GM12878 (cell line): ENCODE measurements at regions not wholly inside any gene's neighbourhood (a gene's known extent, or its start where the extent isn't known, plus 50 kb on each side); places are given as distances from the start of the nearest gene placed in this dataset.

Source experiments
- BCL11A ChIP-seq: IDR thresholded peaks from 2 replicates; pipeline ENCODE4 v1.6.1; 2011; ENCODE audit warnings: low read depth, low read length
- CBFB ChIP-seq: IDR thresholded peaks from 2 replicates; pipeline ENCODE4 v1.6.1; 2016; ENCODE audit warnings: antibody characterized with exemption, low read depth
- EED ChIP-seq: sonication (generic); IDR thresholded peaks from 2 replicates; pipeline ENCODE4 v1.6.1; 2016; ENCODE audit warnings: antibody characterized with exemption, low read depth
- MTA2 ChIP-seq: fragments of 450-650 bp; IDR thresholded peaks from 2 replicates; pipeline ENCODE4 v1.6.1; 2016; ENCODE audit warnings: low read depth, mild to moderate bottlenecking, moderate library complexity
- NFYB ChIP-seq: IDR thresholded peaks from 2 replicates; pipeline ENCODE4 v1.6.1; 2011; ENCODE audit warnings: low read depth, mild to moderate bottlenecking, low read length, improper control_type of control experiment, moderate library complexity; ENCODE audit not compliant: insufficient read depth
- POLR2AphosphoS2 ChIP-seq: IDR thresholded peaks from 2 replicates; pipeline ENCODE4 v1.6.1; 2011; ENCODE audit warnings: low read depth, mild to moderate bottlenecking, low read length, improper control_type of control experiment, moderate library complexity
- POLR2AphosphoS5 ChIP-seq: IDR thresholded peaks from 2 replicates; pipeline ENCODE4 v1.6.1; 2011; ENCODE audit warnings: mild to moderate bottlenecking, low read length, inconsistent platforms
- SREBF2 ChIP-seq: IDR thresholded peaks from 2 replicates; pipeline ENCODE4 v1.6.1; 2012; ENCODE audit warnings: mild to moderate bottlenecking, low read length
- TF ChIP-seq, protein P1 (sequence below): IDR thresholded peaks from 2 replicates; pipeline ENCODE4 v1.6.1; 2012; ENCODE audit warnings: low read depth, low read length, improper control_type of control experiment
- TF ChIP-seq, protein P2 (sequence below): fragments of 450-650 bp; IDR thresholded peaks from 2 replicates; pipeline ENCODE4 v1.6.1; 2014; ENCODE audit warnings: mild to moderate bottlenecking
- TF ChIP-seq, protein P3 (sequence below): IDR thresholded peaks from 2 replicates; pipeline ENCODE4 v1.6.1; 2012; ENCODE audit warnings: improper control_type of control experiment, low read depth, low read length; ENCODE audit not compliant: insufficient replicate concordance

DNA sequence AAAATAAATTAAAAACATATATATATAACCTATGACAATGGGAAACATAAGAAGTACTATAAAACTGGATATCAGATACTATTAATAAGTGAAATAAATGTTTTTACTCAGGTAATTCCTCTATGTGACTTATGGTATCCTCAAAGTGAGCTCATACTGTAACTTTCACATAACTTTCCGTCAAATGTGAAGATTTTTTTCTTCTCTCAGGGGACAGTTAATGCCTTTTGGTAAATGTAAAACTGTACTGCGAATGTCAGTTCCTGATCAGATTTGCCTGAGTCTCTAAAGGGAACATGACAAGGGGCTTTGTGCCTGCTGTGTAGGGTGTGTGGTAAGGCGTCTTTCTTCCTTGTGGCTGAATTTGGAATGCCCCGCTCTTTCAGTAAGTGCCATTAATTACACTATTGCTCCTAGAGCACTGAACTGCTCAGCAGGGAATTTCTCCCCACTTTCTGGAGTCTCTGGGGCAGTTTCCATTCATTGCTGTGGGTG lies 271.8 kb downstream of the PRL start (continued):
- 0 out of 2 replicates have a peak, but pooled peaks have one; percentile 54 for TF ChIP-seq BCL11A
- TF ChIP-seq, protein P1, sequence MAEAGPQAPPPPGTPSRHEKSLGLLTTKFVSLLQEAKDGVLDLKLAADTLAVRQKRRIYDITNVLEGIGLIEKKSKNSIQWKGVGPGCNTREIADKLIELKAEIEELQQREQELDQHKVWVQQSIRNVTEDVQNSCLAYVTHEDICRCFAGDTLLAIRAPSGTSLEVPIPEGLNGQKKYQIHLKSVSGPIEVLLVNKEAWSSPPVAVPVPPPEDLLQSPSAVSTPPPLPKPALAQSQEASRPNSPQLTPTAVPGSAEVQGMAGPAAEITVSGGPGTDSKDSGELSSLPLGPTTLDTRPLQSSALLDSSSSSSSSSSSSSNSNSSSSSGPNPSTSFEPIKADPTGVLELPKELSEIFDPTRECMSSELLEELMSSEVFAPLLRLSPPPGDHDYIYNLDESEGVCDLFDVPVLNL: no peak
- 0 out of 2 replicates have a peak, but pooled peaks have one; percentile 9 for TF ChIP-seq CBFB
- peak; percentile 63 for TF ChIP-seq MTA2
- no peak for TF ChIP-seq POLR2AphosphoS2
- no peak for TF ChIP-seq NFYB
- no peak for TF ChIP-seq POLR2AphosphoS5
- TF ChIP-seq, protein P2, sequence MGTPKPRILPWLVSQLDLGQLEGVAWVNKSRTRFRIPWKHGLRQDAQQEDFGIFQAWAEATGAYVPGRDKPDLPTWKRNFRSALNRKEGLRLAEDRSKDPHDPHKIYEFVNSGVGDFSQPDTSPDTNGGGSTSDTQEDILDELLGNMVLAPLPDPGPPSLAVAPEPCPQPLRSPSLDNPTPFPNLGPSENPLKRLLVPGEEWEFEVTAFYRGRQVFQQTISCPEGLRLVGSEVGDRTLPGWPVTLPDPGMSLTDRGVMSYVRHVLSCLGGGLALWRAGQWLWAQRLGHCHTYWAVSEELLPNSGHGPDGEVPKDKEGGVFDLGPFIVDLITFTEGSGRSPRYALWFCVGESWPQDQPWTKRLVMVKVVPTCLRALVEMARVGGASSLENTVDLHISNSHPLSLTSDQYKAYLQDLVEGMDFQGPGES: no peak
- TF ChIP-seq, protein P3, sequence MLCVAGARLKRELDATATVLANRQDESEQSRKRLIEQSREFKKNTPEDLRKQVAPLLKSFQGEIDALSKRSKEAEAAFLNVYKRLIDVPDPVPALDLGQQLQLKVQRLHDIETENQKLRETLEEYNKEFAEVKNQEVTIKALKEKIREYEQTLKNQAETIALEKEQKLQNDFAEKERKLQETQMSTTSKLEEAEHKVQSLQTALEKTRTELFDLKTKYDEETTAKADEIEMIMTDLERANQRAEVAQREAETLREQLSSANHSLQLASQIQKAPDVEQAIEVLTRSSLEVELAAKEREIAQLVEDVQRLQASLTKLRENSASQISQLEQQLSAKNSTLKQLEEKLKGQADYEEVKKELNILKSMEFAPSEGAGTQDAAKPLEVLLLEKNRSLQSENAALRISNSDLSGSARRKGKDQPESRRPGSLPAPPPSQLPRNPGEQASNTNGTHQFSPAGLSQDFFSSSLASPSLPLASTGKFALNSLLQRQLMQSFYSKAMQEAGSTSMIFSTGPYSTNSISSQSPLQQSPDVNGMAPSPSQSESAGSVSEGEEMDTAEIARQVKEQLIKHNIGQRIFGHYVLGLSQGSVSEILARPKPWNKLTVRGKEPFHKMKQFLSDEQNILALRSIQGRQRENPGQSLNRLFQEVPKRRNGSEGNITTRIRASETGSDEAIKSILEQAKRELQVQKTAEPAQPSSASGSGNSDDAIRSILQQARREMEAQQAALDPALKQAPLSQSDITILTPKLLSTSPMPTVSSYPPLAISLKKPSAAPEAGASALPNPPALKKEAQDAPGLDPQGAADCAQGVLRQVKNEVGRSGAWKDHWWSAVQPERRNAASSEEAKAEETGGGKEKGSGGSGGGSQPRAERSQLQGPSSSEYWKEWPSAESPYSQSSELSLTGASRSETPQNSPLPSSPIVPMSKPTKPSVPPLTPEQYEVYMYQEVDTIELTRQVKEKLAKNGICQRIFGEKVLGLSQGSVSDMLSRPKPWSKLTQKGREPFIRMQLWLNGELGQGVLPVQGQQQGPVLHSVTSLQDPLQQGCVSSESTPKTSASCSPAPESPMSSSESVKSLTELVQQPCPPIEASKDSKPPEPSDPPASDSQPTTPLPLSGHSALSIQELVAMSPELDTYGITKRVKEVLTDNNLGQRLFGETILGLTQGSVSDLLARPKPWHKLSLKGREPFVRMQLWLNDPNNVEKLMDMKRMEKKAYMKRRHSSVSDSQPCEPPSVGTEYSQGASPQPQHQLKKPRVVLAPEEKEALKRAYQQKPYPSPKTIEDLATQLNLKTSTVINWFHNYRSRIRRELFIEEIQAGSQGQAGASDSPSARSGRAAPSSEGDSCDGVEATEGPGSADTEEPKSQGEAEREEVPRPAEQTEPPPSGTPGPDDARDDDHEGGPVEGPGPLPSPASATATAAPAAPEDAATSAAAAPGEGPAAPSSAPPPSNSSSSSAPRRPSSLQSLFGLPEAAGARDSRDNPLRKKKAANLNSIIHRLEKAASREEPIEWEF: peak; percentile 69
- peak; percentile 70 for TF ChIP-seq EED
- TF ChIP-seq SREBF2: no peak
